B cell (primary cell): ENCODE measurements at regions not wholly inside any gene's neighbourhood (a gene's known extent, or its start where the extent isn't known, plus 50 kb on each side); places are given as distances from the start of the nearest gene placed in this dataset.

Experiments
- CTCF ChIP-seq: fragments of 200-600 bp; IDR thresholded peaks from one replicate; pipeline ENCODE4 v1.8.0; 2022; ENCODE audit warnings: antibody characterized with exemption, mild to moderate bottlenecking
- EZH2 ChIP-seq: IDR thresholded peaks from 2 replicates; pipeline ENCODE4 v1.6.1; 2012; ENCODE audit warnings: borderline replicate concordance, low read depth, mild to moderate bottlenecking, moderate library complexity, low read length; ENCODE audit not compliant: insufficient read depth, poor library complexity, severe bottlenecking

- TF ChIP-seq CTCF (no peak), EZH2 (no peak)
These were observed 86.4 kb upstream of the NTF3 start for GRCh38 chr12:5345534-5345933.
